OCI-LY1 (cell line): ENCODE measurements at regions not wholly inside any gene's neighbourhood (a gene's known extent, or its start where the extent isn't known, plus 50 kb on each side); places are given as distances from the start of the nearest gene placed in this dataset.

Experiments used
- CTCF ChIP-seq: fragments of 200-600 bp; sonication (generic), shearing (Covaris generic); IDR thresholded peaks from 2 replicates; pipeline ENCODE4 v1.5.1; 2017; ENCODE audit warnings: mild to moderate bottlenecking, antibody characterized with exemption, low read length, moderate library complexity, mixed read lengths
- EZH2 ChIP-seq: fragments of 200-600 bp; sonication (generic), shearing (Covaris generic); IDR thresholded peaks from 2 replicates; pipeline ENCODE4 v1.8.0; 2017; ENCODE audit warnings: borderline replicate concordance, mixed run types, mild to moderate bottlenecking, antibody characterized with exemption, low read length, moderate library complexity, mixed read lengths

- TF ChIP-seq CTCF (no peak), EZH2 (no peak)
These were observed 418.8 kb downstream of the BCL11B start for GRCh38 chr14:98853063-98853729.
